Thyroid gland (tissue), 4 donors: ENCODE measurements at regions not wholly inside any gene's neighbourhood (a gene's known extent, or its start where the extent isn't known, plus 50 kb on each side); places are given as distances from the start of the nearest gene placed in this dataset.

Source experiments
- DNase-seq, 2 donors: peaks; one replicate each; pipeline ENCODE4 v3.0.0-alpha.2; 2019
- H3K27ac ChIP-seq, 3 donors: fragments of 200-600 bp; sonication (generic); 1 replicate in 2 of 3; 2 replicates in 1 of 3; pipeline ENCODE4 v1.5.1; 2016 to 2019; ENCODE audit warnings: mild to moderate bottlenecking in 1 of 3, moderate library complexity in 1 of 3
- H3K27me3 ChIP-seq: fragments of 200-600 bp; sonication (generic); one replicate; pipeline ENCODE4 v1.5.1; 2019
- H3K36me3 ChIP-seq, 2 donors: fragments of 200-600 bp; sonication (generic); one replicate each; pipeline ENCODE4 v1.5.1; 2016 to 2019
- H3K4me1 ChIP-seq, 2 donors: fragments of 200-600 bp; sonication (generic); one replicate each; pipeline ENCODE4 v1.5.1; 2017 to 2019
- H3K4me3 ChIP-seq, 3 donors: fragments of 200-600 bp; sonication (generic); replicated peaks in 1 of 3; 1 replicate in 2 of 3; 2 replicates in 1 of 3; pipeline ENCODE4 v1.5.1; 2016; ENCODE audit warnings: mild to moderate bottlenecking in 1 of 3
- H3K9me3 ChIP-seq: fragments of 200-600 bp; sonication (generic); one replicate; pipeline ENCODE4 v1.5.1; 2017
- CTCF ChIP-seq, 6 experiments: fragments of 200-600 bp in 3 of 6; fragments of 450-650 bp in 3 of 6; sonication (generic) in 3 of 6; IDR thresholded peaks; one replicate each; pipeline ENCODE4 v1.5.1; 2016 to 2019; ENCODE audit warnings: antibody characterized with exemption in 6 of 6, mild to moderate bottlenecking in 2 of 6, inconsistent platforms in 1 of 6, moderate library complexity in 1 of 6
- POLR2A ChIP-seq, 2 donors: fragments of 450-650 bp; IDR thresholded peaks; one replicate each; pipeline ENCODE4 v1.6.1; 2017; ENCODE audit warnings: antibody characterized with exemption in 2 of 2, mild to moderate bottlenecking in 2 of 2, moderate library complexity in 1 of 2
- WGBS, 2 donors: methylation state at CpG; one replicate each; pipeline ENCODE4 v1.1.5; 2017; 5-methylcytosine and 5-hydroxymethylcytosine counted together
- intact Hi-C: fragments of 100-400 bp; cut with DNase I; formaldehyde crosslinking; loops from one replicate; pipeline ENCODE4 v1.15.1; 2023

GRCh38 chr6:109891924-109892323 is 86.2 kb upstream of the GPR6 start:
- H3K4me3 ChIP-seq: no peak overlapping the region
- TF ChIP-seq CTCF (IDR thresholded peaks at IDR 0.05) (no peak), POLR2A (IDR thresholded peaks at IDR 0.05) (no peak)
- peaks cover 5 to 17% of the 10 kb centered on the region in 2 donors for H3K4me1 ChIP-seq
- no peaks in the 10 kb centered on the region for H3K9me3 ChIP-seq
- no peaks in the 10 kb centered on the region for H3K36me3 ChIP-seq
- 93 to 95% methylated on average over 5 of the region's 5 CpGs for WGBS, 2 donors
- intact Hi-C loops: no loop called here
- no peak overlapping the region for H3K27ac ChIP-seq
- H3K27me3 ChIP-seq: no peaks in the 10 kb centered on the region
- DNase-seq: no peak

- peak overlapping the region; percentile 10 to 74 (median 42) for H3K27ac ChIP-seq
Observed at GRCh38 chr6:109892451-109893435, 85.4 kb upstream of the GPR6 start.

GRCh38 chr6:109893606-109894005 is 84.5 kb upstream of the GPR6 start:
- TF ChIP-seq POLR2A (IDR thresholded peaks at IDR 0.05): no peak
- Histone ChIP-seq H3K4me1 (peaks cover 5 to 17% of the 10 kb centered on the region in 2 donors), H3K27me3 (no peaks in the 10 kb centered on the region), H3K9me3 (no peaks in the 10 kb centered on the region), H3K27ac (peak overlapping the region; percentile 10 to 74 (median 31)), H3K4me3 (no peak overlapping the region), H3K36me3 (no peaks in the 10 kb centered on the region)
- intact Hi-C loops: no loop called here
- DNase-seq: no peak
- WGBS, 2 donors: 89 to 97% methylated on average over 4 of the region's 4 CpGs

More at GRCh38 chr6:109892451-109893435, 85.4 kb upstream of the GPR6 start:
- WGBS, 2 donors: 45 to 48% methylated on average over 10 to 11 of the region's 11 CpGs
- Histone ChIP-seq H3K27me3 (no peaks in the 10 kb centered on the region), H3K4me1 (peaks cover 5 to 17% of the 10 kb centered on the region in 2 donors), H3K9me3 (no peaks in the 10 kb centered on the region), H3K4me3 (no peak overlapping the region), H3K36me3 (no peaks in the 10 kb centered on the region)
- peak; percentile 60 to 68 for DNase-seq
- TF ChIP-seq POLR2A (IDR thresholded peaks at IDR 0.05) (no peak), CTCF (IDR thresholded peaks at IDR 0.05) (peak in 4 of 6 experiments; percentile 4 to 41 (median 24))
- intact Hi-C loops: no loop called here

- Histone ChIP-seq H3K27me3 (no peaks in the 10 kb centered on the region), H3K4me3 (no peak overlapping the region), H3K27ac (no peak overlapping the region), H3K9me3 (no peaks in the 10 kb centered on the region), H3K4me1 (peaks cover 5 to 17% of the 10 kb centered on the region in 2 donors), H3K36me3 (no peaks in the 10 kb centered on the region)
- DNase-seq: no peak
- no peak for TF ChIP-seq CTCF (IDR thresholded peaks at IDR 0.05)
- no peak for TF ChIP-seq POLR2A (IDR thresholded peaks at IDR 0.05)
- WGBS, 2 donors: 88 to 94% methylated on average over 5 of the region's 5 CpGs
- intact Hi-C loops: no loop called here
Observed at GRCh38 chr6:109894181-109894580, 83.9 kb upstream of the GPR6 start.

GRCh38 chr6:109896341-109896740 is 81.8 kb upstream of the GPR6 start:
- Histone ChIP-seq H3K9me3 (no peaks in the 10 kb centered on the region), H3K27me3 (no peaks in the 10 kb centered on the region), H3K27ac (no peak overlapping the region), H3K4me1 (peaks cover 5 to 17% of the 10 kb centered on the region in 2 donors), H3K4me3 (no peak overlapping the region), H3K36me3 (no peaks in the 10 kb centered on the region)
- TF ChIP-seq POLR2A (IDR thresholded peaks at IDR 0.05): no peak
- TF ChIP-seq CTCF (IDR thresholded peaks at IDR 0.05): no peak
- DNase-seq: no peak
- intact Hi-C loops: no loop called here
- 69 to 84% methylated on average over 1 of the region's 1 CpG for WGBS, 2 donors
